IMR-90 (cell line): ENCODE measurements at regions not wholly inside any gene's neighbourhood (a gene's known extent, or its start where the extent isn't known, plus 50 kb on each side); places are given as distances from the start of the nearest gene placed in this dataset.

ENCODE experiments used
- ATAC-seq: fragments of 200-7000 bp; cut with Tn5 transposase; 2 replicates; pipeline ENCODE4 v1.9.1; 2020; ENCODE audit warnings: low read depth, mild to moderate bottlenecking, moderate library complexity
- BruUV-seq: library from RNA; stranded (reverse); fragments of 400-500 nt; replicated peaks from 2 replicates; lab custom pipeline; 2021; lab: Mats Ljungman, UMichigan
- CTCF ChIA-PET: fragments of 300-600 bp; formaldehyde crosslinking; extraction: SDS; loops from one replicate; lab custom pipeline; 2021; ENCODE audit warnings: antibody characterized with exemption; lab: Yijun Ruan, JAX
- POLR2A ChIA-PET: fragments of 300-600 bp; sonication (Branson Sonifier 250); formaldehyde crosslinking; loops from one replicate; lab custom pipeline; 2022; ENCODE audit warnings: antibody characterized with exemption; ENCODE audit not compliant: unreplicated experiment; lab: Charles Lee
- DNase-seq: peaks from one replicate; pipeline ENCODE4 v3.0.0; 2013
- H2AFZ ChIP-seq: replicated peaks from 2 replicates; pipeline ENCODE3; 2013; ENCODE audit warnings: low read length, mild to moderate bottlenecking; ENCODE audit not compliant: poor library complexity
- H2AK5ac ChIP-seq: 2 replicates; pipeline ENCODE4 v1.6.1; 2013; ENCODE audit warnings: low read depth, low read length, inconsistent platforms
- H2AK9ac ChIP-seq: replicated peaks from 2 replicates; pipeline ENCODE3; 2013; ENCODE audit warnings: mild to moderate bottlenecking, low read depth, low read length, moderate library complexity; ENCODE audit not compliant: poor library complexity
- H2BK120ac ChIP-seq: 2 replicates; pipeline ENCODE4 v1.6.1; 2013; ENCODE audit warnings: low read depth, low read length, inconsistent platforms
- H2BK15ac ChIP-seq: 3 replicates; pipeline ENCODE4 v1.6.1; 2013; ENCODE audit warnings: low read depth, low read length, inconsistent platforms
- H2BK20ac ChIP-seq: 2 replicates; pipeline ENCODE4 v1.6.1; 2013; ENCODE audit warnings: low read depth, mild to moderate bottlenecking, inconsistent platforms, low read length, moderate library complexity
- H2BK5ac ChIP-seq: 2 replicates; pipeline ENCODE4 v1.6.1; 2013; ENCODE audit warnings: mild to moderate bottlenecking, low read depth, low read length, inconsistent platforms; ENCODE audit not compliant: poor library complexity, severe bottlenecking
- H3K14ac ChIP-seq: replicated peaks from 2 replicates; pipeline ENCODE4 v1.6.1; 2013; ENCODE audit warnings: low read depth, low read length, inconsistent platforms
- H3K18ac ChIP-seq: 2 replicates; pipeline ENCODE4 v1.6.1; 2013; ENCODE audit warnings: low read depth, low read length, control low read depth
- H3K23ac ChIP-seq: 2 replicates; pipeline ENCODE4 v1.6.1; 2013; ENCODE audit warnings: low read depth, low read length, inconsistent platforms
- H3K27ac ChIP-seq: 2 replicates; pipeline ENCODE4 v1.5.1; 2013; ENCODE audit warnings: mild to moderate bottlenecking, control low read depth, low read length; ENCODE audit not compliant: insufficient read depth
- H3K27me3 ChIP-seq: 2 replicates; pipeline ENCODE4 v1.6.1; 2013; ENCODE audit warnings: low read length; ENCODE audit not compliant: control insufficient read depth, insufficient read depth
- H3K36me3 ChIP-seq: 2 replicates; pipeline ENCODE4 v1.6.1; 2013; ENCODE audit warnings: low read length, mixed read lengths; ENCODE audit not compliant: control insufficient read depth, insufficient read depth
- H3K4ac ChIP-seq: 2 replicates; pipeline ENCODE4 v1.6.1; 2013; ENCODE audit warnings: low read depth, low read length, inconsistent platforms
- H3K4me1 ChIP-seq: 2 replicates; pipeline ENCODE4 v1.6.1; 2013; ENCODE audit warnings: low read length, mixed read lengths; ENCODE audit not compliant: control insufficient read depth, insufficient read depth
- H3K4me2 ChIP-seq: 2 replicates; pipeline ENCODE4 v1.6.1; 2013; ENCODE audit warnings: low read depth, mild to moderate bottlenecking, control low read depth, low read length, moderate library complexity
- H3K4me3 ChIP-seq: 2 replicates; pipeline ENCODE4 v1.5.1; 2013; ENCODE audit warnings: low read depth, mild to moderate bottlenecking, control low read depth, low read length, moderate library complexity; ENCODE audit not compliant: insufficient read depth
- H3K56ac ChIP-seq: 2 replicates; pipeline ENCODE4 v1.6.1; 2013; ENCODE audit warnings: low read length, inconsistent platforms; ENCODE audit not compliant: insufficient read depth; ENCODE audit errors: extremely low read depth
- H3K79me1 ChIP-seq, 2 experiments: 2 replicates each; pipeline ENCODE4 v1.6.1; 2013; ENCODE audit warnings: low read length in 2 of 2, inconsistent platforms in 1 of 2, low read depth in 1 of 2
- H3K9ac ChIP-seq: 2 replicates; pipeline ENCODE4 v1.6.1; 2013; ENCODE audit warnings: low read depth, low read length, control low read depth
- H3K9me1 ChIP-seq: 2 replicates; pipeline ENCODE4 v1.6.1; 2013; ENCODE audit warnings: low read length, inconsistent platforms; ENCODE audit not compliant: insufficient read depth
- H3K9me3 ChIP-seq: 2 replicates; pipeline ENCODE4 v1.6.1; 2013; ENCODE audit warnings: low read length; ENCODE audit not compliant: control insufficient read depth, insufficient read depth
- H4K20me1 ChIP-seq: 2 replicates; pipeline ENCODE4 v1.6.1; 2013; ENCODE audit warnings: low read length, inconsistent platforms; ENCODE audit not compliant: insufficient read depth
- H4K5ac ChIP-seq: 2 replicates; pipeline ENCODE4 v1.6.1; 2013; ENCODE audit warnings: mild to moderate bottlenecking, low read depth, low read length, control low read depth
- H4K8ac ChIP-seq, 2 experiments: 2 replicates each; pipeline ENCODE4 v1.6.1; 2013; ENCODE audit warnings: low read depth in 2 of 2, low read length in 2 of 2, control low read depth in 1 of 2, inconsistent platforms in 1 of 2
- H4K91ac ChIP-seq: 2 replicates; pipeline ENCODE4 v1.6.1; 2013; ENCODE audit warnings: low read depth, low read length, inconsistent platforms; ENCODE audit not compliant: insufficient read depth
- CEBPB ChIP-seq: IDR thresholded peaks from 2 replicates; pipeline ENCODE4 v1.6.1; 2012; ENCODE audit warnings: low read depth, low read length, improper control_type of control experiment
- CHD1 ChIP-seq: IDR thresholded peaks from 2 replicates; pipeline ENCODE4 v1.6.1; 2012; ENCODE audit warnings: low read depth, low read length, improper control_type of control experiment
- CTCF ChIP-seq: conservative IDR thresholded peaks from 2 replicates; pipeline ENCODE4 v1.5.1; 2012; ENCODE audit warnings: mild to moderate bottlenecking, low read depth, low read length, improper control_type of control experiment
- ELK1 ChIP-seq: fragments of 150-350 bp; IDR thresholded peaks from 2 replicates; pipeline ENCODE4 v1.6.1; 2016; ENCODE audit warnings: low read depth, mild to moderate bottlenecking, low read length, moderate library complexity, borderline replicate concordance
- FOS ChIP-seq: fragments of 150-350 bp; IDR thresholded peaks from 2 replicates; pipeline ENCODE4 v1.6.1; 2016; ENCODE audit warnings: low read depth, low read length
- MAFK ChIP-seq: IDR thresholded peaks from 2 replicates; pipeline ENCODE4 v1.6.1; 2012; ENCODE audit warnings: low read depth, low read length, improper control_type of control experiment
- MAZ ChIP-seq: IDR thresholded peaks from 2 replicates; pipeline ENCODE4 v1.6.1; 2012; ENCODE audit warnings: low read depth, mild to moderate bottlenecking, low read length, improper control_type of control experiment, moderate library complexity, borderline replicate concordance
- NFE2L2 ChIP-seq: fragments of 150-350 bp; IDR thresholded peaks from 2 replicates; pipeline ENCODE4 v1.6.1; 2016; ENCODE audit warnings: low read depth, mild to moderate bottlenecking, low read length
- RAD21 ChIP-seq: IDR thresholded peaks from 2 replicates; pipeline ENCODE4 v1.6.1; 2012; ENCODE audit warnings: low read length, improper control_type of control experiment
- RFX5 ChIP-seq: IDR thresholded peaks from 2 replicates; pipeline ENCODE4 v1.8.0; 2012; ENCODE audit warnings: low read depth, mild to moderate bottlenecking, low read length, moderate library complexity
- SMC3 ChIP-seq: fragments of 150-350 bp; IDR thresholded peaks from 2 replicates; pipeline ENCODE4 v1.6.1; 2016; ENCODE audit warnings: low read depth, mild to moderate bottlenecking, antibody characterized with exemption, low read length, moderate library complexity
- USF2 ChIP-seq: fragments of 150-350 bp; IDR thresholded peaks from 2 replicates; pipeline ENCODE4 v1.6.1; 2017; ENCODE audit warnings: mild to moderate bottlenecking, antibody characterized with exemption, low read length, low read depth
- dilution Hi-C: fragments of 300-500 bp; cut with HindIII; formaldehyde crosslinking; loops from one replicate; pipeline ENCODE4 v1.14.3; 2018; ENCODE audit warnings: low sequenced_read_pairs; ENCODE audit not compliant: unreplicated experiment
- in situ Hi-C: fragments of 300-500 bp; cut with MboI; formaldehyde crosslinking; loops from 3 replicates; pipeline ENCODE4 v1.14.3; 2019; ENCODE audit warnings: low sequenced_read_pairs, inconsistent platforms, mixed read lengths
- intact Hi-C: fragments of 100-400 bp; cut with micrococcal nuclease; formaldehyde crosslinking; loops from 2 replicates; pipeline ENCODE4 v1.10.0; 2022

GRCh38 chr13:76600081-76600480, 286.1 kb downstream of the KCTD12 start:
- H3K23ac ChIP-seq: no peak overlapping the region
- no peak overlapping the region for H2BK15ac ChIP-seq
- no peak overlapping the region for H3K4ac ChIP-seq
- no peaks in the 10 kb centered on the region for H3K79me1 ChIP-seq
- no peak overlapping the region for H3K4me3 ChIP-seq
- DNase-seq (no peak), ATAC-seq (no peak)
- no peaks in the 10 kb centered on the region for H3K9me3 ChIP-seq
- H2BK5ac ChIP-seq: no peak overlapping the region
- POLR2A ChIA-PET: no interaction called here
- TF ChIP-seq RAD21 (no peak), SMC3 (no peak), RFX5 (no peak), CEBPB (no peak), FOS (no peak), CHD1 (no peak), NFE2L2 (no peak), CTCF (no peak), ELK1 (no peak), USF2 (no peak), MAZ (no peak), MAFK (no peak)
- no peaks in the 10 kb centered on the region for H4K20me1 ChIP-seq
- no peak overlapping the region for H3K27ac ChIP-seq
- H4K5ac ChIP-seq: no peak overlapping the region
- in situ Hi-C loops: no loop called here
- CTCF ChIA-PET: no interaction called here
- H3K14ac ChIP-seq: no peak overlapping the region
- H3K18ac ChIP-seq: no peak overlapping the region
- H3K27me3 ChIP-seq: no peaks in the 10 kb centered on the region; the same call in 1 of the 2 replicates
- no peaks in the 10 kb centered on the region for H3K4me1 ChIP-seq
- intact Hi-C loops: no loop called here
- H2BK20ac ChIP-seq: no peak overlapping the region
- no peaks in the 10 kb centered on the region for H3K9me1 ChIP-seq
- dilution Hi-C loops: no loop called here
- H4K91ac ChIP-seq: no peak overlapping the region
- no peak overlapping the region for H2AFZ ChIP-seq
- no TSS peak for BruUV-seq
- no peak overlapping the region for H3K4me2 ChIP-seq
- H3K9ac ChIP-seq: no peak overlapping the region
- H3K36me3 ChIP-seq: no peaks in the 10 kb centered on the region
- no peak overlapping the region for H2AK9ac ChIP-seq
- H2AK5ac ChIP-seq: no peak overlapping the region
- H2BK120ac ChIP-seq: no peak overlapping the region
- H3K56ac ChIP-seq: no peak overlapping the region
- no peak overlapping the region for H4K8ac ChIP-seq
